Spleen (tissue), 11 donors: ENCODE measurements at regions not wholly inside any gene's neighbourhood (a gene's known extent, or its start where the extent isn't known, plus 50 kb on each side); places are given as distances from the start of the nearest gene placed in this dataset.

ENCODE experiments used
- DNase-seq: peaks from one replicate; pipeline ENCODE4 v3.0.0-alpha.2; 2020
- H3K27ac ChIP-seq, 8 donors: fragments of 200-600 bp; sonication (generic) in 7 of 8; 1 replicate in 4 of 8; 2 replicates in 4 of 8; pipeline versions ENCODE4 v1.5.0 to v1.8.0; 2016 to 2021; ENCODE audit warnings: inconsistent platforms in 4 of 8, mild to moderate bottlenecking in 4 of 8, moderate library complexity in 1 of 8
- H3K27me3 ChIP-seq, 7 donors: fragments of 200-600 bp; sonication (generic) in 6 of 7; replicated peaks in 1 of 7; 1 replicate in 4 of 7; 2 replicates in 3 of 7; pipeline versions ENCODE4 v1.5.0 to v1.8.0; 2016 to 2021; ENCODE audit warnings: inconsistent platforms in 3 of 7, mild to moderate bottlenecking in 1 of 7
- H3K36me3 ChIP-seq, 6 donors: fragments of 200-600 bp; sonication (generic) in 5 of 6; 1 replicate in 4 of 6; 2 replicates in 2 of 6; pipeline versions ENCODE4 v1.5.0 to v1.8.0; 2016 to 2021; ENCODE audit warnings: inconsistent platforms in 2 of 6
- H3K4me1 ChIP-seq, 6 donors: fragments of 200-600 bp; sonication (generic) in 5 of 6; 1 replicate in 3 of 6; 2 replicates in 3 of 6; pipeline versions ENCODE4 v1.5.0 to v1.8.0; 2016 to 2021; ENCODE audit warnings: inconsistent platforms in 3 of 6
- H3K4me3 ChIP-seq, 8 donors: fragments of 200-600 bp; sonication (generic) in 7 of 8; 1 replicate in 4 of 8; 2 replicates in 4 of 8; pipeline versions ENCODE4 v1.5.0 to v1.8.0; 2016 to 2021; ENCODE audit warnings: inconsistent platforms in 4 of 8, mild to moderate bottlenecking in 4 of 8, moderate library complexity in 2 of 8
- H3K9me3 ChIP-seq, 8 donors: fragments of 200-600 bp; sonication (generic) in 7 of 8; 1 replicate in 4 of 8; 2 replicates in 4 of 8; pipeline versions ENCODE4 v1.5.0 to v1.8.0; 2016 to 2021; ENCODE audit warnings: inconsistent platforms in 4 of 8
- POLR2A ChIP-seq, 3 donors: fragments of 450-650 bp; IDR thresholded peaks; one replicate each; pipeline ENCODE4 v1.5.1; 2017; ENCODE audit warnings: antibody characterized with exemption in 3 of 3, mild to moderate bottlenecking in 1 of 3
- POLR2AphosphoS5 ChIP-seq, 3 donors: sonication (generic); formaldehyde crosslinking; IDR thresholded peaks; one replicate each; pipeline ENCODE4 v1.5.1; 2017; ENCODE audit warnings: antibody characterized with exemption in 3 of 3
- WGBS, 5 donors: extraction: QIAGEN DNeasy Blood & Tissue Kit in 3 of 5; methylation state at CpG; one replicate each; pipeline versions ENCODE4 v1.1.5 to v1.1.7; 2013 to 2018; 5-methylcytosine and 5-hydroxymethylcytosine counted together
- intact Hi-C: fragments of 100-400 bp; cut with DNase I; formaldehyde crosslinking; loops from one replicate; pipeline ENCODE4 v1.15.0; 2023; ENCODE audit warnings: low total_unique reads
- TF ChIP-seq, protein P1 (sequence below), 11 experiments: fragments of 200-600 bp in 7 of 11; fragments of 450-650 bp in 4 of 11; sonication (generic) in 4 of 11; IDR thresholded peaks in 8 of 11; conservative IDR thresholded peaks in 3 of 11; 1 replicate in 7 of 11; 2 replicates in 4 of 11; pipeline versions ENCODE4 v1.4.0 to v1.8.0; 2016 to 2021; ENCODE audit warnings: antibody characterized with exemption in 11 of 11, inconsistent platforms in 4 of 11, mild to moderate bottlenecking in 1 of 11
- donor health status: healthy with polysubstance abuse.
- donor health status: DM: no; HTN: no; CAD: no; lungs with moderate emphysema.
- donor health status: DM: no; HTN: no; CAD: no.
- donor health status: Bipolar disorder and iron deficiency.
- donor health status: healthy.
- donor health status: DM: no; HTN: no; CAD: no.
- donor health status: DM: yes; HTN: yes; CAD: no.

DNA sequence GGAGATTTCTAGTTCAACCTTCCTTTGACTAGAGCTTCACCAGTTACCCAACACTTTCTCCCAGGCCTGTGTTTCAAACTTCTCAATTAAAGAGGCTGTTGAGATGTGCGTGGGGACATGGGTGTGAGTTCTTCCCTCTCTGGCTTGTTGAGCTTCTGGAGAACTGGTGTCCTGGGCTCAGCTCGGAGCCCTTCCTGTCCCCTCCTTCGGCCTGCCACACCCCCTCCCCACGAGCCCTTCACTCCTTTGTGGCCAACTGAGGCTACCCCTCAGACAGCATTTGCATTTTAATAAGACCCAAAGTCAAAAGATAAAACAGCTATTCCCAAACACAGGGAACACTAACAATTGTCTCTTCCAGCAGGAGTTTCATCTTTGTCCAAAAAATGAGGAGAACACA is 123.3 kb upstream of the MLN start:
- no peaks in the 10 kb centered on the region for H3K36me3 ChIP-seq
- WGBS, 5 donors, result 73 to 88% (median 83%) methylated on average over 4 of the region's 4 CpGs
- H3K4me1 ChIP-seq, result peaks cover 0 to 17% (median 7%) of the 10 kb centered on the region in 6 donors
- no peaks in the 10 kb centered on the region for H3K27me3 ChIP-seq
- intact Hi-C loops, result no loop called here
- H3K4me3 ChIP-seq, result no peak overlapping the region
- H3K9me3 ChIP-seq, result peaks cover 0 to 5% (median 0%) of the 10 kb centered on the region in 8 donors
- TF ChIP-seq POLR2AphosphoS5 (IDR thresholded peaks at IDR 0.05) (no peak), POLR2A (IDR thresholded peaks at IDR 0.05) (no peak)
- TF ChIP-seq, protein P1, sequence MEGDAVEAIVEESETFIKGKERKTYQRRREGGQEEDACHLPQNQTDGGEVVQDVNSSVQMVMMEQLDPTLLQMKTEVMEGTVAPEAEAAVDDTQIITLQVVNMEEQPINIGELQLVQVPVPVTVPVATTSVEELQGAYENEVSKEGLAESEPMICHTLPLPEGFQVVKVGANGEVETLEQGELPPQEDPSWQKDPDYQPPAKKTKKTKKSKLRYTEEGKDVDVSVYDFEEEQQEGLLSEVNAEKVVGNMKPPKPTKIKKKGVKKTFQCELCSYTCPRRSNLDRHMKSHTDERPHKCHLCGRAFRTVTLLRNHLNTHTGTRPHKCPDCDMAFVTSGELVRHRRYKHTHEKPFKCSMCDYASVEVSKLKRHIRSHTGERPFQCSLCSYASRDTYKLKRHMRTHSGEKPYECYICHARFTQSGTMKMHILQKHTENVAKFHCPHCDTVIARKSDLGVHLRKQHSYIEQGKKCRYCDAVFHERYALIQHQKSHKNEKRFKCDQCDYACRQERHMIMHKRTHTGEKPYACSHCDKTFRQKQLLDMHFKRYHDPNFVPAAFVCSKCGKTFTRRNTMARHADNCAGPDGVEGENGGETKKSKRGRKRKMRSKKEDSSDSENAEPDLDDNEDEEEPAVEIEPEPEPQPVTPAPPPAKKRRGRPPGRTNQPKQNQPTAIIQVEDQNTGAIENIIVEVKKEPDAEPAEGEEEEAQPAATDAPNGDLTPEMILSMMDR (IDR thresholded peaks at IDR 0.05 in 8 of 11, conservative IDR thresholded peaks at IDR 0.05 in 3 of 11), result no peak
- no peak for DNase-seq
- H3K27ac ChIP-seq, result no peak overlapping the region

DNA sequence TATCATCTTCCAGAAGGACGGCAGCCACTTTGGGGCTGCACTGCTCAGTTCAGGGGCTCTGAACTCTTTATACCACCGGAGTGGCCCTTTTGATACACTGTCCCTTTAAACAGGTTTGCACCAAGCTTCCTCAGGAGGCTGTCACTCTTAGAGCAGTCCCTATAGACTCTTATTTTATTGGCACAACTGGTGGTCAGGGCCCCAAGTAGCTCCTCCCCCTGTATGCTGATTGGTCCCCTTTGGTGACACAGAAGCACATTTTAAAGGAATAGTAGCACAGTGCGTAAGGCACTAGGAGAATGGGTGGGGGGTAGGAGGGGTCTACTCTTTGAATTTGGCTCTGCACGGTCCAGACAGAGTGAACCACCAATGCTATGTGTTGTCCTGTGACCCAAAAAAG is 122.6 kb upstream of the MLN start:
- no peak for TF ChIP-seq POLR2AphosphoS5 (IDR thresholded peaks at IDR 0.05)
- TF ChIP-seq, protein P1 (IDR thresholded peaks at IDR 0.05 in 8 of 11, conservative IDR thresholded peaks at IDR 0.05 in 3 of 11), result no peak
- TF ChIP-seq POLR2A (IDR thresholded peaks at IDR 0.05), result no peak
- no peak overlapping the region for H3K4me3 ChIP-seq
- H3K4me1 ChIP-seq, result peaks cover 0 to 17% (median 7%) of the 10 kb centered on the region in 6 donors
- peaks cover 0 to 5% (median 0%) of the 10 kb centered on the region in 8 donors for H3K9me3 ChIP-seq
- intact Hi-C loops, result no loop called here
- no peaks in the 10 kb centered on the region for H3K27me3 ChIP-seq
- 85 to 98% (median 93%) methylated on average over 4 of the region's 4 CpGs for WGBS, 5 donors
- H3K27ac ChIP-seq, result no peak overlapping the region
- no peak for DNase-seq
- H3K36me3 ChIP-seq, result no peaks in the 10 kb centered on the region

GRCh38 chr6:33925936-33926335 is 122.1 kb upstream of the MLN start:
- 85 to 93% (median 89%) methylated on average over 8 of the region's 8 CpGs for WGBS, 5 donors
- no peak overlapping the region for H3K4me3 ChIP-seq
- H3K4me1 ChIP-seq, result peaks cover 0 to 17% (median 7%) of the 10 kb centered on the region in 6 donors
- no peak for DNase-seq
- no peaks in the 10 kb centered on the region for H3K27me3 ChIP-seq
- H3K9me3 ChIP-seq, result peaks cover 0 to 5% (median 0%) of the 10 kb centered on the region in 8 donors
- H3K27ac ChIP-seq, result no peak overlapping the region
- intact Hi-C loops, result no loop called here
- no peaks in the 10 kb centered on the region for H3K36me3 ChIP-seq
- TF ChIP-seq POLR2AphosphoS5 (IDR thresholded peaks at IDR 0.05) (no peak), POLR2A (IDR thresholded peaks at IDR 0.05) (no peak)
- TF ChIP-seq, protein P1 (IDR thresholded peaks at IDR 0.05 in 8 of 11, conservative IDR thresholded peaks at IDR 0.05 in 3 of 11), result no peak

GRCh38 chr6:33925210-33925609 is 121.4 kb upstream of the MLN start:
- no peak for DNase-seq
- Histone ChIP-seq H3K9me3 (peaks cover 0 to 5% (median 0%) of the 10 kb centered on the region in 8 donors), H3K36me3 (no peaks in the 10 kb centered on the region), H3K27ac (no peak overlapping the region), H3K4me1 (peaks cover 0 to 17% (median 7%) of the 10 kb centered on the region in 6 donors), H3K27me3 (no peaks in the 10 kb centered on the region), H3K4me3 (no peak overlapping the region)
- TF ChIP-seq POLR2A (IDR thresholded peaks at IDR 0.05), result no peak
- peak in 2 of 3 donors; percentile 14 to 42 for TF ChIP-seq POLR2AphosphoS5 (IDR thresholded peaks at IDR 0.05)
- 47 to 80% (median 73%) methylated on average over 3 to 7 of the region's 7 CpGs for WGBS, 5 donors
- intact Hi-C loops, result no loop called here

DNA sequence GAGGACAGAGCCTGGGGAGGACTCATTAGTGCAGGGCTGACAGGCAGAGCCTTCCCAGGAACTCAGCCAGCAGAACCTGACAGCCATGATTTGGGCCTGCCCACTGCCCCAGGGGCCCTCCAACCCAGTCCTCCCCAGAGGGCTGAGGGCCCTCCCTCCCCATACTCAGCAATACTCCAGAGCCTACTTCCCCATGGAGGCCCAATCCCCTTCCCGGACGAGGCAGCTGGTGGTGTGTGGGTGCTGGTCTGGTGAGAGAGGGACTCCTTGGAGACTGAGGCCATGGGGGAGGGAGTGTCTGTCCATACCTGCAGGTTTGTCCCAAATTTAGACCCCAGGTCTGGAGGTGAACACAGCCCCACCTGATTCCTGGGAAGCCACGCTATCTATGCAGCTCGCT is 120.9 kb upstream of the MLN start:
- Histone ChIP-seq H3K4me1 (peaks cover 0 to 17% (median 7%) of the 10 kb centered on the region in 6 donors), H3K36me3 (no peaks in the 10 kb centered on the region), H3K27ac (no peak overlapping the region), H3K4me3 (no peak overlapping the region), H3K27me3 (no peaks in the 10 kb centered on the region), H3K9me3 (peaks cover 0 to 5% (median 0%) of the 10 kb centered on the region in 8 donors)
- intact Hi-C loops, result no loop called here
- WGBS, 5 donors, result 76 to 97% (median 89%) methylated on average over 4 of the region's 4 CpGs
- DNase-seq, result no peak
- TF ChIP-seq POLR2AphosphoS5 (IDR thresholded peaks at IDR 0.05) (no peak), POLR2A (IDR thresholded peaks at IDR 0.05) (no peak)
- TF ChIP-seq, protein P1 (IDR thresholded peaks at IDR 0.05 in 8 of 11, conservative IDR thresholded peaks at IDR 0.05 in 3 of 11), result no peak
